NB4 (cell line): ENCODE measurements at regions not wholly inside any gene's neighbourhood (a gene's known extent, or its start where the extent isn't known, plus 50 kb on each side); places are given as distances from the start of the nearest gene placed in this dataset.

Source experiments
- DNase-seq: peaks from one replicate; pipeline ENCODE4 v3.0.0; 2010; ENCODE audit warnings: low read depth
- H3K4me3 ChIP-seq: one replicate; pipeline ENCODE4 v1.5.1; 2011; ENCODE audit warnings: mild to moderate bottlenecking, low read depth, low read length, moderate library complexity
- CTCF ChIP-seq: IDR thresholded peaks from one replicate; pipeline ENCODE4 v1.5.1; 2012; ENCODE audit warnings: low read depth, low read length
- MAX ChIP-seq: IDR thresholded peaks from 2 replicates; pipeline ENCODE4 v1.6.1; 2011; ENCODE audit warnings: low read depth, low read length
- MYC ChIP-seq: IDR thresholded peaks from 2 replicates; pipeline ENCODE4 v1.6.1; 2011; ENCODE audit warnings: low read depth, low read length
- POLR2A ChIP-seq: IDR thresholded peaks from 2 replicates; pipeline ENCODE4 v1.6.1; 2011; ENCODE audit warnings: mild to moderate bottlenecking; ENCODE audit not compliant: insufficient read length; ENCODE audit errors: extremely low read depth

DNA sequence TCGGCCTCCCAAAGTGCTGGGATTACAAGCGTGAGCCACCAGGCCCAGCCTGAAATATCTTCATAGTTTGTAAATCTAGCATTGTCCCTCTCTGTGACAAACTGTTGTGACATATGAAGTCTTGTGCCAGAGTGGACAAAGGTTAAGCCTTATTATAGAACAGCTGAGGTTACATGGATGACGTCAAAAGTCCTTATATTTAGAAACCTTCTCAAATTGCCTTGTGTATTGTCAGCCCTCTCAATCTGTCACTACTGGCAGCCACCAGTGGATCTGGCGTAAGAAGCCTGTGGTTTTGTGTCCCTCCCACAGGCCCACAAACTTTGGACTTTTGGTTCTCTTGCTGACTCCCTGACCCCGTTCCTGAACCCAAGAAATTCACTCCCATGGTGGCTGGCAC, 79.4 kb upstream of the CCDC112 start:
- TF ChIP-seq POLR2A: no peak
- TF ChIP-seq MYC: no peak
- TF ChIP-seq CTCF: no peak
- TF ChIP-seq MAX: no peak
- peak; percentile 4 for DNase-seq
- H3K4me3 ChIP-seq: no peak overlapping the region

DNA sequence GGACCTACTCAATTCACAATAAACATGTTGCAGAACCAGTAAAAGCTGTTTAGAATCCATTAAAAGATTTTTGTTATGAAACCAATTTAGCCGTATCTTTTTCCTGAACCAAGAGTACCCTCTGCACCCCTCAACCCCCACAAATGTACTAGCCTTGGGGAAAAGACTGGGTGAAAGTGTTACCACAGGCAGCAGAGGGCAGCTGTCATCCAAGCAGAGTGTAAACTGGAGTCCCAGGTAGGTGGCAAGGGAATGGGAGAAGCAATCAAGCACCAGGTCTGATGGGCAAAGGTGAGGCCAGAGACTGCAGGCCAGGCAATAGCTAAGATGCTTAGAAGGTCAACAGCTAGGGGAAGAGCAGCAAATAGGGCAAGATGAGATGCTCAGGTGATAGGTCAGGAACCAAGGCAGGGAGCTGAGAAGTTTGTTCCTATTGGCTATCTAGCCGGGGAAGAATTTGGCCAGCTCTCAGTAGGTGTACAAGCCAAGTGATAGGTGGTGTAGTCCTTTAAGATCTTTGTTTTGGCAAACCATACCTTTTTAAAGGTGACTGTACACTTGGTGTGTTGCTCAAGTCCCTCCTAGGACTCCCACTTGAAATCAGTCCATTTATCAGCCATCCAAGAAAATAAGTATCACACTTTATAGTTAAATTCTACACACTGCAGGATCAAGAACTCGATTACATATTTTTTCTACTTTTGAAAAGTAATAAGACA, 77.8 kb upstream of the CCDC112 start:
- TF ChIP-seq MYC (no peak), POLR2A (no peak), MAX (no peak)
- no peak overlapping the region for H3K4me3 ChIP-seq
- no peak for DNase-seq

- DNase-seq: no peak
Observed at GRCh38 chr5:115372146-115372545, 75.7 kb upstream of the CCDC112 start.

GRCh38 chr5:115369430-115370144, 73.1 kb upstream of the CCDC112 start:
- TF ChIP-seq MAX (no peak), CTCF (no peak), POLR2A (no peak), MYC (no peak)
- DNase-seq: no peak
- H3K4me3 ChIP-seq: no peak overlapping the region

More at GRCh38 chr5:115372146-115372545, 75.7 kb upstream of the CCDC112 start:
- no peak for TF ChIP-seq CTCF
- no peak for TF ChIP-seq MYC
- TF ChIP-seq POLR2A: no peak
- no peak for TF ChIP-seq MAX
- no peak overlapping the region for H3K4me3 ChIP-seq

GRCh38 chr5:115366223-115366622, 69.8 kb upstream of the CCDC112 start:
- no peak for DNase-seq
- H3K4me3 ChIP-seq: no peak overlapping the region
- TF ChIP-seq MYC (no peak), MAX (no peak), CTCF (no peak), POLR2A (no peak)

GRCh38 chr5:115363879-115364278, 67.4 kb upstream of the CCDC112 start:
- no peak for TF ChIP-seq CTCF
- TF ChIP-seq POLR2A: no peak
- no peak for TF ChIP-seq MAX
- TF ChIP-seq MYC: no peak
- H3K4me3 ChIP-seq: no peak overlapping the region
- DNase-seq: no peak
